ENCODE measurements at regions not wholly inside any gene's neighbourhood (a gene's known extent, or its start where the extent isn't known, plus 50 kb on each side); places are given as distances from the start of the nearest gene placed in this dataset.
"Not testable (repeated sequence)": the region's sequence is repeated elsewhere in the genome, so short reads cannot be mapped to it uniquely, and the experiment has no call there.

DNA sequence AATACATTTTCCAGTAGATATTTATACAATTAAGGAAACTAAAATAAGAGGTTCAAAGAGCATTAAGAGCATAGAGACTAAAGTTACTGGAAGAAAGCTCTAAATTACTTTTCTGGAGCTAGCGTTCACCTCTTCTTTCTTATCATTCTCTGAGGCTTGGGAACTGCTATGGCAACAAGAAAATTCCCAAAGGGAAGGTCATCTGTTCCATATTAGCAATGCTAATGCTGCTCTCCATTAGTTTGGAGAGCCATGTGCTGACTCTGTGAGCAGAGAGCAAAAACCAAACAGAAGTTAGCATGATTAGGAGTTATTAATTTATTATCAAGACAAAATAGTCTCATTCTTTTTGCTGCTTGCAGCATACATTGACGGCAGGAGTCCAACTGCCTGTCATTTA is 143.1 kb upstream of the SLC16A7 start:
- no peaks in the 10 kb centered on the region for H3K36me3 ChIP-seq (ENCODE audit: control insufficient read depth, insufficient read depth, low read length, severe bottlenecking)
- H3K27me3 ChIP-seq (replicated peaks; ENCODE audit: control insufficient read depth, insufficient read depth, low read length), result no peaks in the 10 kb centered on the region
- peak overlapping the region; percentile 24 for H3K9ac ChIP-seq (ENCODE audit: low read length)
- DNase-seq (ENCODE audit: low read depth), result peak; percentile 35
- peaks cover 3% of the 10 kb centered on the region for H3K9me3 ChIP-seq (ENCODE audit: control insufficient read depth, low read length)
- peaks cover 18% of the 10 kb centered on the region for H3K4me1 ChIP-seq (ENCODE audit: control insufficient read depth, insufficient read depth, low read length)
- H3K4me3 ChIP-seq (ENCODE audit: low read length), result peak overlapping the region; percentile 51

GRCh38 chr12:59452259-59452658 is 143.6 kb upstream of the SLC16A7 start:
- H3K27me3 ChIP-seq (replicated peaks; ENCODE audit: control insufficient read depth, insufficient read depth, low read length), result no peaks in the 10 kb centered on the region
- peak; percentile 77 for DNase-seq (ENCODE audit: low read depth)
- H3K36me3 ChIP-seq (ENCODE audit: control insufficient read depth, insufficient read depth, low read length, severe bottlenecking), result no peaks in the 10 kb centered on the region
- H3K9ac ChIP-seq (ENCODE audit: low read length), result no peak overlapping the region
- peaks cover 18% of the 10 kb centered on the region for H3K4me1 ChIP-seq (ENCODE audit: control insufficient read depth, insufficient read depth, low read length)
- peaks cover 3% of the 10 kb centered on the region for H3K9me3 ChIP-seq (ENCODE audit: control insufficient read depth, low read length)
- peak overlapping the region; percentile 51 for H3K4me3 ChIP-seq (ENCODE audit: low read length)

- Histone ChIP-seq H3K9ac (ENCODE audit: low read length) (no peak overlapping the region), H3K36me3 (ENCODE audit: control insufficient read depth, insufficient read depth, low read length, severe bottlenecking) (no peaks in the 10 kb centered on the region), H3K27me3 (replicated peaks; ENCODE audit: control insufficient read depth, insufficient read depth, low read length) (no peaks in the 10 kb centered on the region), H3K9me3 (ENCODE audit: control insufficient read depth, low read length) (peaks cover 15% of the 10 kb centered on the region), H3K4me1 (ENCODE audit: control insufficient read depth, insufficient read depth, low read length) (no peaks in the 10 kb centered on the region), H3K4me3 (ENCODE audit: low read length) (no peak overlapping the region)
- DNase-seq (ENCODE audit: low read depth), result no peak
Observed at GRCh38 chr12:59446116-59446515, 149.7 kb upstream of the SLC16A7 start.

DNA sequence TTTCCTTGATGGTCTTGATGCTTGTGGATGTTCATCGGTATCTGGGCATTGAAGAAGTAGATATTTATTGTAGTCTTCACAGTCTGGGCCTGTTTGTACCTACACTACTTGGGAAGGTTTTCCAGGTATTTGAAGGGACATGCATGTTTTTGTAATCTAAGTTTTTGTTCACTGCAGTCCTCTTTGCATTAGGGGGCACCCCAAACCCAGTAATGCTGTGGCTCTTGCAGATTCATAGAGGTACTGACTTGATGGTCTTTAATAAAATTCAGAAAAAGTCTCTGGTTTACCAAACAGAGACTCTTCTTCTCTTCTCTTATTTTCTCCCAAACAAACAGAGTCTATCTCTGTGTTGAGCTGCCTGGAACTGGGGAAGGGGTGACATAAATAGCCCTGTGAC is 150.9 kb upstream of the SLC16A7 start:
- H3K27me3 ChIP-seq (replicated peaks; ENCODE audit: control insufficient read depth, insufficient read depth, low read length), result no peaks in the 10 kb centered on the region
- peaks cover 27% of the 10 kb centered on the region for H3K9me3 ChIP-seq (ENCODE audit: control insufficient read depth, low read length)
- H3K4me1 ChIP-seq (ENCODE audit: control insufficient read depth, insufficient read depth, low read length), result no peaks in the 10 kb centered on the region
- no peak overlapping the region for H3K4me3 ChIP-seq (ENCODE audit: low read length)
- H3K9ac ChIP-seq (ENCODE audit: low read length), result no peak overlapping the region
- no peak for DNase-seq (ENCODE audit: low read depth)
- no peaks in the 10 kb centered on the region for H3K36me3 ChIP-seq (ENCODE audit: control insufficient read depth, insufficient read depth, low read length, severe bottlenecking)

DNA sequence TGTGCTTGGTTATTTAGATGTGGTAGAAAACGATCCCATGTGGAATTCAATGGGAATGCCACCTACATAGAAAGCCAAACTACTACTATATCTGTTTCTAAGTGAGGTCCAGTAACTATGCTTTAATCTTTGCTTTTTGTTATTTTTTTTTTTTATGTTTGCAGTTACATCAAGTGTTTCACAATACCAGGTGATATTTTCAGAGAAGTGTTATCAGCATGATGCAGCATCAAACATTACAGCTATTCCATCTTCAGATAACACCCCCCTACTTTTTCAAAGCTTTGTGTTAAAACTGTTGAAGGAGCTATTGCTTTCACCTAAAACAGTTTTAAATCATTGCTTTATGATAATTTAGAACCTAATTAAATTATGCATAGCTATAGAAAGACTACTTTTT is 163.8 kb upstream of the SLC16A7 start:
- Histone ChIP-seq H3K4me1 (ENCODE audit: control insufficient read depth, insufficient read depth, low read length) (no peaks in the 10 kb centered on the region), H3K4me3 (ENCODE audit: low read length) (no peak overlapping the region), H3K27me3 (replicated peaks; ENCODE audit: control insufficient read depth, insufficient read depth, low read length) (no peaks in the 10 kb centered on the region), H3K9me3 (ENCODE audit: control insufficient read depth, low read length) (no peaks in the 10 kb centered on the region), H3K9ac (ENCODE audit: low read length) (no peak overlapping the region), H3K36me3 (ENCODE audit: control insufficient read depth, insufficient read depth, low read length, severe bottlenecking) (no peaks in the 10 kb centered on the region)
- no peak for DNase-seq (ENCODE audit: low read depth)

DNA sequence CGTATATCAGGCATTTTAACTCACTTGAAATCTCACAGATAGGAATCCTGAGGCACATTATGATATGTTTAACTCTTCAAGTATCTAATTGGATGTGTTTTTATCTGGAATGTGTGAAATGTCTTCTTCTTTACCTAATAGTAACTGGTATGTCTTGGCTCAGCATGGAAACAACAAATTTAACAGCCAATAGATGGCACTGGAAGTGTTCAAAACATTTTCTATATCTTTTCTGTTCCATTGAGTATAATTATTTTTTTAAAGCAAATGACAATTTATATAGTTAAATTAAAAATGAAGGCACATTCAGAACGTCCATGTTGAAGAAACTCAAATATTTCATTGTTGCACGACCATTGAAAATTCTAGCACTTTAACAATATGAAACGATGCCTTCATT is 164.6 kb upstream of the SLC16A7 start:
- Histone ChIP-seq H3K9me3 (ENCODE audit: control insufficient read depth, low read length) (no peaks in the 10 kb centered on the region), H3K9ac (ENCODE audit: low read length) (no peak overlapping the region), H3K4me1 (ENCODE audit: control insufficient read depth, insufficient read depth, low read length) (no peaks in the 10 kb centered on the region)

DNA sequence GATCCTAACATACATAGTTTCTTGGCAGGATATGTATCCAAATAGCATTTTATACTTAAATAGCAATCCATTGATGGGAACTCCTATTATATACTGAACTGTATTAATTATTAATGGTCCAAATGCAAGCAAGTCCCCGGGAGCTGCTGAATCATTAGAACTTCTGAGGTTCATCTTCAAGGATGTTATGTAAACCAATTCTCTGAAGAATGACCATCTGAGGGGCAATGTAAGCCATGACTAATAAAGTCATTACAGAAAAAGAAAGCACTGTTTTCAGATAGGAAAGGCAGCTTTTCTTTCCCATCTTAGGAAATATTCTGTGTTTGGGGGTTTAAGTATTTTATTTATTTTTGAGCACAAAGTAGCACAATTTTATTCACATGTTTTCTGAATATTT is 166.1 kb upstream of the SLC16A7 start:
- no peaks in the 10 kb centered on the region for H3K36me3 ChIP-seq (ENCODE audit: control insufficient read depth, insufficient read depth, low read length, severe bottlenecking)
- no peaks in the 10 kb centered on the region for H3K4me1 ChIP-seq (ENCODE audit: control insufficient read depth, insufficient read depth, low read length)
- no peak overlapping the region for H3K9ac ChIP-seq (ENCODE audit: low read length)
- H3K27me3 ChIP-seq (replicated peaks; ENCODE audit: control insufficient read depth, insufficient read depth, low read length), result no peaks in the 10 kb centered on the region
- no peaks in the 10 kb centered on the region for H3K9me3 ChIP-seq (ENCODE audit: control insufficient read depth, low read length)
- DNase-seq (ENCODE audit: low read depth), result no peak
- no peak overlapping the region for H3K4me3 ChIP-seq (ENCODE audit: low read length)

More for the DNA sequence above, 164.6 kb upstream of the SLC16A7 start:
- Histone ChIP-seq H3K27me3 (replicated peaks; ENCODE audit: control insufficient read depth, insufficient read depth, low read length) (no peaks in the 10 kb centered on the region), H3K4me3 (ENCODE audit: low read length) (no peak overlapping the region), H3K36me3 (ENCODE audit: control insufficient read depth, insufficient read depth, low read length, severe bottlenecking) (no peaks in the 10 kb centered on the region)
- DNase-seq (ENCODE audit: low read depth), result peak; percentile 50

- H3K9ac ChIP-seq (ENCODE audit: low read length), result no peak overlapping the region
- H3K4me3 ChIP-seq (ENCODE audit: low read length), result no peak overlapping the region
- H3K4me1 ChIP-seq (ENCODE audit: control insufficient read depth, insufficient read depth, low read length), result no peaks in the 10 kb centered on the region
- H3K9me3 ChIP-seq (ENCODE audit: control insufficient read depth, low read length), result no peaks in the 10 kb centered on the region
- H3K27me3 ChIP-seq (replicated peaks; ENCODE audit: control insufficient read depth, insufficient read depth, low read length), result no peaks in the 10 kb centered on the region
- no peaks in the 10 kb centered on the region for H3K36me3 ChIP-seq (ENCODE audit: control insufficient read depth, insufficient read depth, low read length, severe bottlenecking)
- no peak for DNase-seq (ENCODE audit: low read depth)
Observed at GRCh38 chr12:59425798-59426197, 170.0 kb upstream of the SLC16A7 start.

DNA sequence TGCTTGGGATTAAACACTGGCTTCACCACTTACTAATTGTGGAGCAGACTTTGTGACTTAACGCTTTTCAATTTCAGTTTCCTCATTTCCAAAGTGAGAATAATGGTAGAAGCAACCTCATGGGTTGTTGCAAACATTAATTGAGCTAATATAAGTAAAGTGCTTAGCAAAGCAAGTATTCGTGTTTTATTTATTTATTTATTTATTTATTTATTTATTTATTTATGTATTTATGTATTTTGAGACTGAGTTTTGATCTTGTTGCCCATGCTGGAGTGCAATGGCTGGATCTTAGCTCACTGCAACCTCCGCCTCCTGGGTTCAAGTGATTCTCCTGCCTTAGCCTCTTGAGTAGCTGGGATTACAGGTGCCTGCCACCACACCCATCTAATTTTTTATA is 171.2 kb upstream of the SLC16A7 start:
- not testable (repeated sequence) for H3K9me3 ChIP-seq (ENCODE audit: control insufficient read depth, low read length); H3K4me1 ChIP-seq (ENCODE audit: control insufficient read depth, insufficient read depth, low read length); H3K36me3 ChIP-seq (ENCODE audit: control insufficient read depth, insufficient read depth, low read length, severe bottlenecking); H3K4me3 ChIP-seq (ENCODE audit: low read length); H3K27me3 ChIP-seq (replicated peaks; ENCODE audit: control insufficient read depth, insufficient read depth, low read length); DNase-seq (ENCODE audit: low read depth); H3K9ac ChIP-seq (ENCODE audit: low read length)

DNA sequence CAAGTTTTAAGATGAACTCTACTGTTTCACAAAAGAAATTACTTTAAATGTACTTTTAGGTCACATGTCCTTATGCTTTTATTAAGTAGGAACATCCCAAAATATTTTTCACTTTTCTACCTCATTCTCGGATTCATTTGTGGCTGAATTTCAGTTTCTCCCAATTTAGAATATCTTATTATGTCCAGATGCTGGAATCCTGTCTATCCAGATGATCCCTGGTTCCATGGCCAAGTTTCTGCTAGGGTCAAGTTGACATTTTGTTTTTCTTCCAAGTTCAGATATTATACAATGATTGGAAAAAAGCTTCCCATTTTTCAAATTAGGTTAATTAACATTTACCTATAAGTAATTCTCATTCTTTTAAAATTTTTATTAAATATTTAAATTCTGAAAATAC is 181.8 kb upstream of the SLC16A7 start:
- Histone ChIP-seq H3K4me3 (ENCODE audit: low read length) (no peak overlapping the region), H3K4me1 (ENCODE audit: control insufficient read depth, insufficient read depth, low read length) (no peaks in the 10 kb centered on the region), H3K27me3 (replicated peaks; ENCODE audit: control insufficient read depth, insufficient read depth, low read length) (no peaks in the 10 kb centered on the region), H3K9ac (ENCODE audit: low read length) (no peak overlapping the region), H3K9me3 (ENCODE audit: control insufficient read depth, low read length) (no peaks in the 10 kb centered on the region), H3K36me3 (ENCODE audit: control insufficient read depth, insufficient read depth, low read length, severe bottlenecking) (no peaks in the 10 kb centered on the region)
- DNase-seq (ENCODE audit: low read depth), result no peak

GRCh38 chr12:59408431-59408830 is 187.4 kb upstream of the SLC16A7 start:
- Histone ChIP-seq H3K4me3 (ENCODE audit: low read length) (no peak overlapping the region), H3K4me1 (ENCODE audit: control insufficient read depth, insufficient read depth, low read length) (peaks cover 11% of the 10 kb centered on the region)

GRCh38 chr12:59407799-59408198 is 188.0 kb upstream of the SLC16A7 start:
- H3K9me3 ChIP-seq (ENCODE audit: control insufficient read depth, low read length), result no peaks in the 10 kb centered on the region
- no peak for DNase-seq (ENCODE audit: low read depth)
- no peaks in the 10 kb centered on the region for H3K27me3 ChIP-seq (replicated peaks; ENCODE audit: control insufficient read depth, insufficient read depth, low read length)
- H3K4me1 ChIP-seq (ENCODE audit: control insufficient read depth, insufficient read depth, low read length), result peaks cover 16% of the 10 kb centered on the region
- H3K4me3 ChIP-seq (ENCODE audit: low read length), result no peak overlapping the region
- H3K9ac ChIP-seq (ENCODE audit: low read length), result no peak overlapping the region
- H3K36me3 ChIP-seq (ENCODE audit: control insufficient read depth, insufficient read depth, low read length, severe bottlenecking), result no peaks in the 10 kb centered on the region

More at GRCh38 chr12:59408431-59408830, 187.4 kb upstream of the SLC16A7 start:
- Histone ChIP-seq H3K27me3 (replicated peaks; ENCODE audit: control insufficient read depth, insufficient read depth, low read length) (no peaks in the 10 kb centered on the region), H3K9ac (ENCODE audit: low read length) (no peak overlapping the region), H3K9me3 (ENCODE audit: control insufficient read depth, low read length) (no peaks in the 10 kb centered on the region), H3K36me3 (ENCODE audit: control insufficient read depth, insufficient read depth, low read length, severe bottlenecking) (no peaks in the 10 kb centered on the region)
- DNase-seq (ENCODE audit: low read depth), result peak; percentile 28

All from adipocyte (in vitro differentiated cells).